Liver (tissue), 8 donors: ENCODE measurements at regions not wholly inside any gene's neighbourhood (a gene's known extent, or its start where the extent isn't known, plus 50 kb on each side); places are given as distances from the start of the nearest gene placed in this dataset.

Experiments
- DNase-seq: peaks from one replicate; pipeline ENCODE4 v3.0.0-alpha.2; 2017; ENCODE audit warnings: low spot score
- H3K27ac ChIP-seq, 2 donors: one replicate each; pipeline ENCODE4 v1.7.0; 2013; ENCODE audit warnings: inconsistent platforms in 2 of 2, low read length in 2 of 2, control low read depth in 1 of 2, low read depth in 1 of 2, mild to moderate bottlenecking in 1 of 2
- H3K27me3 ChIP-seq, 4 donors: one replicate each; pipeline versions ENCODE4 v1.6.1 to v1.7.0; 2013; ENCODE audit warnings: low read length in 3 of 4, inconsistent platforms in 1 of 4, mild to moderate bottlenecking in 1 of 4, moderate library complexity in 1 of 4; ENCODE audit not compliant: control insufficient read depth in 4 of 4, insufficient read depth in 4 of 4
- H3K36me3 ChIP-seq, 4 donors: one replicate each; pipeline versions ENCODE4 v1.6.1 to v1.7.0; 2013; ENCODE audit warnings: low read length in 3 of 4, mild to moderate bottlenecking in 3 of 4, low read depth in 1 of 4, moderate library complexity in 1 of 4; ENCODE audit not compliant: control insufficient read depth in 4 of 4, insufficient read depth in 3 of 4
- H3K4me1 ChIP-seq, 4 donors: one replicate each; pipeline versions ENCODE4 v1.6.1 to v1.7.0; 2013; ENCODE audit warnings: low read length in 3 of 4, mild to moderate bottlenecking in 3 of 4, moderate library complexity in 1 of 4; ENCODE audit not compliant: control insufficient read depth in 4 of 4, insufficient read depth in 4 of 4
- H3K4me3 ChIP-seq, 3 donors: one replicate each; pipeline versions ENCODE4 v1.6.1 to v1.7.0; 2013; ENCODE audit warnings: low read length in 3 of 3, control low read depth in 1 of 3, low read depth in 1 of 3, mild to moderate bottlenecking in 1 of 3
- H3K9ac ChIP-seq, 2 donors: one replicate each; pipeline ENCODE4 v1.7.0; 2013; ENCODE audit warnings: low read length in 2 of 2, mild to moderate bottlenecking in 2 of 2, moderate library complexity in 2 of 2, control low read depth in 1 of 2, low read depth in 1 of 2
- H3K9me3 ChIP-seq, 4 donors: one replicate each; pipeline versions ENCODE4 v1.6.1 to v1.7.0; 2013; ENCODE audit warnings: low read length in 3 of 4; ENCODE audit not compliant: control insufficient read depth in 4 of 4
- FOXA2 ChIP-seq: IDR thresholded peaks from 2 replicates; pipeline ENCODE4 v1.6.1; 2016; ENCODE audit warnings: antibody characterized with exemption
- GABPA ChIP-seq, 2 donors: IDR thresholded peaks in 1 of 2; conservative IDR thresholded peaks in 1 of 2; 2 replicates each; pipeline ENCODE4 v1.6.1; 2016; ENCODE audit warnings: antibody characterized with exemption in 2 of 2, mild to moderate bottlenecking in 1 of 2, moderate library complexity in 1 of 2
- HNF4A ChIP-seq, 2 donors: conservative IDR thresholded peaks; 2 replicates each; pipeline ENCODE4 v1.6.1; 2016; ENCODE audit warnings: antibody characterized with exemption in 2 of 2, mild to moderate bottlenecking in 2 of 2
- HNF4G ChIP-seq: IDR thresholded peaks from 2 replicates; pipeline ENCODE4 v1.6.1; 2016; ENCODE audit warnings: antibody characterized with exemption
- JUND ChIP-seq, 2 donors: IDR thresholded peaks; 2 replicates each; pipeline ENCODE4 v1.6.1; 2016; ENCODE audit warnings: antibody characterized with exemption in 2 of 2
- NR2F2 ChIP-seq: IDR thresholded peaks from 2 replicates; pipeline ENCODE4 v1.6.1; 2016; ENCODE audit warnings: antibody characterized with exemption
- RXRA ChIP-seq, 2 donors: IDR thresholded peaks; 2 replicates each; pipeline ENCODE4 v1.6.1; 2017 to 2018; ENCODE audit warnings: antibody characterized with exemption in 2 of 2, mild to moderate bottlenecking in 1 of 2
- SP1 ChIP-seq: IDR thresholded peaks from 2 replicates; pipeline ENCODE4 v1.6.1; 2018; ENCODE audit warnings: antibody characterized with exemption, mild to moderate bottlenecking
- TAF1 ChIP-seq: conservative IDR thresholded peaks from 2 replicates; pipeline ENCODE4 v1.6.1; 2016; ENCODE audit warnings: antibody characterized with exemption, mild to moderate bottlenecking
- YY1 ChIP-seq: IDR thresholded peaks from 2 replicates; pipeline ENCODE4 v1.6.1; 2016; ENCODE audit warnings: antibody characterized with exemption, mild to moderate bottlenecking
- WGBS: extraction: QIAGEN DNeasy Blood & Tissue Kit; methylation state at CpG from one replicate; pipeline ENCODE4 v1.1.7; 2013; 5-methylcytosine and 5-hydroxymethylcytosine counted together
- TF ChIP-seq, protein P1 (sequence below): IDR thresholded peaks from 2 replicates; pipeline ENCODE4 v1.6.1; 2016; ENCODE audit warnings: antibody characterized with exemption, mild to moderate bottlenecking
- TF ChIP-seq, protein P2 (sequence below): IDR thresholded peaks from 2 replicates; pipeline ENCODE4 v1.6.1; 2016; ENCODE audit warnings: antibody characterized with exemption
- TF ChIP-seq, protein P3 (sequence below): IDR thresholded peaks from 2 replicates; pipeline ENCODE4 v1.6.1; 2016; ENCODE audit warnings: antibody characterized with exemption
- TF ChIP-seq, protein P4 (sequence below): fragments of 150-350 bp; IDR thresholded peaks from 2 replicates; pipeline ENCODE4 v1.5.1; 2017; ENCODE audit warnings: improper control_type of control experiment, low read depth, low read length; ENCODE audit not compliant: missing input control
- donor health status: healthy.
- donor health status: healthy.
- donor health status: healthy.
- donor health status: healthy.
- donor health status: healthy.

DNA sequence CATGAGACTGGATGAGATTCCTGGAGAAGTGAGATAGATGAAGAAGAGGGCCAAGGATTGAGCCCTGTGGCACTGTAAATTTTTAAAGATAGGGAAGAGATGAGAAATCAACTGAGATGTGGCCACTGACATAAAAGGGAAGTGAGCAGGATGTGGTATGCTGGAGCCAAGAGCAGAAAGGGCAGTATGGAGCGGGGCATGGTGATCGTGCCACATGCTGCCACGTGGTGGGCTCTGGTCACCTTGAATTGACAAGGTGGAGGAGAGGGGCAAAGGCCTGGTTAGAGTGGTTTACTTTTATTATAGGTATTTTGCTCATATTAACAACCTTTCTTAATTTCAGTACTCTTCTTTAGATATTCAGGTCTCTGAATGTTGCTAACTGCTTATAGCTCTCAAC, 257.9 kb downstream of the NEDD1 start:
- H3K9me3 ChIP-seq, result no peaks in the 10 kb centered on the region
- H3K4me1 ChIP-seq, result no peaks in the 10 kb centered on the region
- H3K27me3 ChIP-seq, result no peaks in the 10 kb centered on the region
- no peak for DNase-seq
- H3K9ac ChIP-seq, result no peak overlapping the region
- H3K4me3 ChIP-seq, result no peak overlapping the region
- no peaks in the 10 kb centered on the region for H3K36me3 ChIP-seq
- 72% methylated on average over 3 of the region's 3 CpGs for WGBS
- no peak overlapping the region for H3K27ac ChIP-seq
- no peak for TF ChIP-seq GABPA (IDR thresholded peaks at IDR 0.05 in 1 of 2, conservative IDR thresholded peaks at IDR 0.05 in 1 of 2)
- TF ChIP-seq, protein P1, sequence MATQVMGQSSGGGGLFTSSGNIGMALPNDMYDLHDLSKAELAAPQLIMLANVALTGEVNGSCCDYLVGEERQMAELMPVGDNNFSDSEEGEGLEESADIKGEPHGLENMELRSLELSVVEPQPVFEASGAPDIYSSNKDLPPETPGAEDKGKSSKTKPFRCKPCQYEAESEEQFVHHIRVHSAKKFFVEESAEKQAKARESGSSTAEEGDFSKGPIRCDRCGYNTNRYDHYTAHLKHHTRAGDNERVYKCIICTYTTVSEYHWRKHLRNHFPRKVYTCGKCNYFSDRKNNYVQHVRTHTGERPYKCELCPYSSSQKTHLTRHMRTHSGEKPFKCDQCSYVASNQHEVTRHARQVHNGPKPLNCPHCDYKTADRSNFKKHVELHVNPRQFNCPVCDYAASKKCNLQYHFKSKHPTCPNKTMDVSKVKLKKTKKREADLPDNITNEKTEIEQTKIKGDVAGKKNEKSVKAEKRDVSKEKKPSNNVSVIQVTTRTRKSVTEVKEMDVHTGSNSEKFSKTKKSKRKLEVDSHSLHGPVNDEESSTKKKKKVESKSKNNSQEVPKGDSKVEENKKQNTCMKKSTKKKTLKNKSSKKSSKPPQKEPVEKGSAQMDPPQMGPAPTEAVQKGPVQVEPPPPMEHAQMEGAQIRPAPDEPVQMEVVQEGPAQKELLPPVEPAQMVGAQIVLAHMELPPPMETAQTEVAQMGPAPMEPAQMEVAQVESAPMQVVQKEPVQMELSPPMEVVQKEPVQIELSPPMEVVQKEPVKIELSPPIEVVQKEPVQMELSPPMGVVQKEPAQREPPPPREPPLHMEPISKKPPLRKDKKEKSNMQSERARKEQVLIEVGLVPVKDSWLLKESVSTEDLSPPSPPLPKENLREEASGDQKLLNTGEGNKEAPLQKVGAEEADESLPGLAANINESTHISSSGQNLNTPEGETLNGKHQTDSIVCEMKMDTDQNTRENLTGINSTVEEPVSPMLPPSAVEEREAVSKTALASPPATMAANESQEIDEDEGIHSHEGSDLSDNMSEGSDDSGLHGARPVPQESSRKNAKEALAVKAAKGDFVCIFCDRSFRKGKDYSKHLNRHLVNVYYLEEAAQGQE, result no peak
- TF ChIP-seq YY1, result no peak

DNA sequence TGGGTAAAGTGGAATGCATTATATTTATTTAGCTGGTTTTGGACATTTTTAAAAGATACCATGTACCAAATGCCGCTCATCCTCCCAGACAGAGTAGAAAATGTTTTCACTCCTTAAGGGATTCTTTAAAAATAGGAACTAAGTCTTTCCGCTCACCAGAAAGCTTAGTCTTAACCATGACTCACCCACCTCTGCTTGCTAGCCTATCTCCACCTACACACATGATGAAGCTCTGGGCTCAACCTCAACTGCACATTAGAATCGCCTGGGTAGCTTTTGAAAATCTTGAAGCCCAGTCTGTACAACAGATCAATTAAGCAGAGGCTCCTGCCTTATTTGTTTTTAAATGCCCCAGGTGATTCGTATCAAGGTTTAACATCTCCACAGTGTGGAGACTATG, 260.5 kb downstream of the NEDD1 start:
- TF ChIP-seq SP1 (no peak), HNF4A (conservative IDR thresholded peaks at IDR 0.05) (no peak)

DNA sequence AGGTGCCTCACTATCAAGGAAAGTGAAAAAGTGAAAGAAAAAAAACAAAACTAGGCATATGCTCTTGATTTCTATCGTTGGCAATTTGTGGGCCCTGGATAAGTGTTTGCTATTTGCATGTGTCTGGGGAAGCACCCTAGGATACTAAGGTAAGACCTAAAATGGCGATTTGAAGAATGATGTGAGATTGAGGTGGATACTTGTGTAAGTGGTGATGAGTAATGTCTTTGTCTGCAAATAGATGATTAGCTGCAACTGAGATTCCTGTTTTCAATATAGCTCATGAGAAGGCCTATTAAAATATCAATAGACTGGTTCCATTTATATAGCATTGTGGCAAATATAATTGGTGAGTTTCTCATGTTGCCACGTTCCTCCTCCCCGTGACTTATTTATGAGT, 261.7 kb downstream of the NEDD1 start:
- WGBS, result 79% methylated on average over 4 of the region's 4 CpGs
- no peak overlapping the region for H3K9ac ChIP-seq
- DNase-seq, result no peak
- no peaks in the 10 kb centered on the region for H3K27me3 ChIP-seq
- TF ChIP-seq GABPA (IDR thresholded peaks at IDR 0.05 in 1 of 2, conservative IDR thresholded peaks at IDR 0.05 in 1 of 2) (no peak), JUND (IDR thresholded peaks at IDR 0.05) (no peak), HNF4G (no peak), RXRA (IDR thresholded peaks at IDR 0.05) (no peak), TAF1 (no peak), FOXA2 (no peak), HNF4A (conservative IDR thresholded peaks at IDR 0.05) (no peak), NR2F2 (no peak), SP1 (no peak)
- TF ChIP-seq, protein P1, result no peak
- TF ChIP-seq, protein P2, sequence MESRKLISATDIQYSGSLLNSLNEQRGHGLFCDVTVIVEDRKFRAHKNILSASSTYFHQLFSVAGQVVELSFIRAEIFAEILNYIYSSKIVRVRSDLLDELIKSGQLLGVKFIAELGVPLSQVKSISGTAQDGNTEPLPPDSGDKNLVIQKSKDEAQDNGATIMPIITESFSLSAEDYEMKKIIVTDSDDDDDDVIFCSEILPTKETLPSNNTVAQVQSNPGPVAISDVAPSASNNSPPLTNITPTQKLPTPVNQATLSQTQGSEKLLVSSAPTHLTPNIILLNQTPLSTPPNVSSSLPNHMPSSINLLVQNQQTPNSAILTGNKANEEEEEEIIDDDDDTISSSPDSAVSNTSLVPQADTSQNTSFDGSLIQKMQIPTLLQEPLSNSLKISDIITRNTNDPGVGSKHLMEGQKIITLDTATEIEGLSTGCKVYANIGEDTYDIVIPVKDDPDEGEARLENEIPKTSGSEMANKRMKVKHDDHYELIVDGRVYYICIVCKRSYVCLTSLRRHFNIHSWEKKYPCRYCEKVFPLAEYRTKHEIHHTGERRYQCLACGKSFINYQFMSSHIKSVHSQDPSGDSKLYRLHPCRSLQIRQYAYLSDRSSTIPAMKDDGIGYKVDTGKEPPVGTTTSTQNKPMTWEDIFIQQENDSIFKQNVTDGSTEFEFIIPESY, result no peak
- TF ChIP-seq, protein P3, sequence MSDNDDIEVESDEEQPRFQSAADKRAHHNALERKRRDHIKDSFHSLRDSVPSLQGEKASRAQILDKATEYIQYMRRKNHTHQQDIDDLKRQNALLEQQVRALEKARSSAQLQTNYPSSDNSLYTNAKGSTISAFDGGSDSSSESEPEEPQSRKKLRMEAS, result no peak
- TF ChIP-seq, protein P4, sequence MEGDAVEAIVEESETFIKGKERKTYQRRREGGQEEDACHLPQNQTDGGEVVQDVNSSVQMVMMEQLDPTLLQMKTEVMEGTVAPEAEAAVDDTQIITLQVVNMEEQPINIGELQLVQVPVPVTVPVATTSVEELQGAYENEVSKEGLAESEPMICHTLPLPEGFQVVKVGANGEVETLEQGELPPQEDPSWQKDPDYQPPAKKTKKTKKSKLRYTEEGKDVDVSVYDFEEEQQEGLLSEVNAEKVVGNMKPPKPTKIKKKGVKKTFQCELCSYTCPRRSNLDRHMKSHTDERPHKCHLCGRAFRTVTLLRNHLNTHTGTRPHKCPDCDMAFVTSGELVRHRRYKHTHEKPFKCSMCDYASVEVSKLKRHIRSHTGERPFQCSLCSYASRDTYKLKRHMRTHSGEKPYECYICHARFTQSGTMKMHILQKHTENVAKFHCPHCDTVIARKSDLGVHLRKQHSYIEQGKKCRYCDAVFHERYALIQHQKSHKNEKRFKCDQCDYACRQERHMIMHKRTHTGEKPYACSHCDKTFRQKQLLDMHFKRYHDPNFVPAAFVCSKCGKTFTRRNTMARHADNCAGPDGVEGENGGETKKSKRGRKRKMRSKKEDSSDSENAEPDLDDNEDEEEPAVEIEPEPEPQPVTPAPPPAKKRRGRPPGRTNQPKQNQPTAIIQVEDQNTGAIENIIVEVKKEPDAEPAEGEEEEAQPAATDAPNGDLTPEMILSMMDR, result no peak
- no peaks in the 10 kb centered on the region for H3K9me3 ChIP-seq
- no peak overlapping the region for H3K27ac ChIP-seq
- no peaks in the 10 kb centered on the region for H3K4me1 ChIP-seq
- no peak overlapping the region for H3K4me3 ChIP-seq
- no peaks in the 10 kb centered on the region for H3K36me3 ChIP-seq

More for the DNA sequence above, 260.5 kb downstream of the NEDD1 start:
- Histone ChIP-seq H3K4me1 (no peaks in the 10 kb centered on the region), H3K27me3 (no peaks in the 10 kb centered on the region), H3K36me3 (no peaks in the 10 kb centered on the region), H3K9ac (no peak overlapping the region), H3K4me3 (no peak overlapping the region), H3K27ac (no peak overlapping the region), H3K9me3 (no peaks in the 10 kb centered on the region)
- 84% methylated on average over 4 of the region's 4 CpGs for WGBS
- DNase-seq, result no peak
